ENCODE measurements at regions not wholly inside any gene's neighbourhood (a gene's known extent, or its start where the extent isn't known, plus 50 kb on each side); places are given as distances from the start of the nearest gene placed in this dataset.

DNA sequence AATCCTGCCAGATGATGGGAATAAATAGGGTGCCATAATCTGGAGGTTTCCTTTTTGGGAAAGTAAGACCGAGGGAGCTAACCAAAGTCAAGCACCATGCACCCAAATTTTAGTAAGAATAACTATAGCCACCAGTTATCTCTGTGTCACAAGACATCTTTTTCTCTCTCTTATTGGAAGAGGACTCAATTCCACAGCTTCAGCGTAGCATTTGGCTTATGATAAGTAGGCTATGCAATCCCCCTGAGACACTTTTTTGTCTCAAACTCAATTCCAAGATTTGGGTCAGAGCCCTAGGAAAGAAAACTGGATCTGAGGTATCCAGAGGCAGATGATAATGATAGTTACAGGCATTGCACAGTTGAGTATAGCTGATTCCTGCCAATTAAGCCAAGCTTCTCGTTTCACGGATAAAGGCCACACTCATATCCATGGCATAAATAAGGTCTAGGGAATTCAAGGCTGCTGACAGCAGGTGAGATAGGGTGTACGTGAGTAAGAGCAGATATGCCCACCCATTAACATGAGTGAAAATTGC lies 425.2 kb upstream of the CNTNAP2 start:
- DNase-seq: no peak
- no peaks in the 10 kb centered on the region for H3K4me1 ChIP-seq (replicated peaks in 1 of 2)
- no peaks in the 10 kb centered on the region for H3K27me3 ChIP-seq
- no peak overlapping the region for H3K27ac ChIP-seq
- WGBS, 4 donors: 78 to 91% (median 80%) methylated on average over 5 of the region's 5 CpGs
- H3K4me3 ChIP-seq: no peak overlapping the region
- intact Hi-C loops (cut with DNase I): no loop called here
- no peaks in the 10 kb centered on the region for H3K36me3 ChIP-seq (replicated peaks in 1 of 2)
- no peak for TF ChIP-seq POLR2A (IDR thresholded peaks at IDR 0.05)
- TF ChIP-seq, protein P1, sequence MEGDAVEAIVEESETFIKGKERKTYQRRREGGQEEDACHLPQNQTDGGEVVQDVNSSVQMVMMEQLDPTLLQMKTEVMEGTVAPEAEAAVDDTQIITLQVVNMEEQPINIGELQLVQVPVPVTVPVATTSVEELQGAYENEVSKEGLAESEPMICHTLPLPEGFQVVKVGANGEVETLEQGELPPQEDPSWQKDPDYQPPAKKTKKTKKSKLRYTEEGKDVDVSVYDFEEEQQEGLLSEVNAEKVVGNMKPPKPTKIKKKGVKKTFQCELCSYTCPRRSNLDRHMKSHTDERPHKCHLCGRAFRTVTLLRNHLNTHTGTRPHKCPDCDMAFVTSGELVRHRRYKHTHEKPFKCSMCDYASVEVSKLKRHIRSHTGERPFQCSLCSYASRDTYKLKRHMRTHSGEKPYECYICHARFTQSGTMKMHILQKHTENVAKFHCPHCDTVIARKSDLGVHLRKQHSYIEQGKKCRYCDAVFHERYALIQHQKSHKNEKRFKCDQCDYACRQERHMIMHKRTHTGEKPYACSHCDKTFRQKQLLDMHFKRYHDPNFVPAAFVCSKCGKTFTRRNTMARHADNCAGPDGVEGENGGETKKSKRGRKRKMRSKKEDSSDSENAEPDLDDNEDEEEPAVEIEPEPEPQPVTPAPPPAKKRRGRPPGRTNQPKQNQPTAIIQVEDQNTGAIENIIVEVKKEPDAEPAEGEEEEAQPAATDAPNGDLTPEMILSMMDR (IDR thresholded peaks at IDR 0.05): no peak
- no peaks in the 10 kb centered on the region for H3K9me3 ChIP-seq (replicated peaks in 1 of 3)

DNA sequence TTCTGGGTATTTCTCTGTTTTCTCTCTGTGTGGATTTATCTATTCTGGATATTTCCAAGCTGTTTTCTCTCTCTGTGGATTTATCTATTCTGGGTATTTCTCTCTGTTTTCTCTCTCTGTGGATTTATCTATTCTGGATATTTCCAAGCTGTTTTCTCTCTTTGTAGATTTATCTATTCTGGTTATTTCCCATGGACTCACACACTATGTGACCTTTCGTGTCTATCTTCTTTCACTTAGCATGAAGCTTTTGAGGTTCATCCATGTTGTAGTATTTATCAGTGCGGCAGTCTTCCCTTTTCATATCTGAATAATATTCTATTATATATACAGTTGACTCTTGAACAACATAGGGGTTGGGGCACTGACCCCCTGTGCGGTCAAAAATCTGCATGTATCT lies 435.0 kb upstream of the CNTNAP2 start:
- H3K4me1 ChIP-seq (replicated peaks in 1 of 2): no peaks in the 10 kb centered on the region
- no peak for DNase-seq
- no peaks in the 10 kb centered on the region for H3K36me3 ChIP-seq (replicated peaks in 1 of 2)
- no peaks in the 10 kb centered on the region for H3K9me3 ChIP-seq (replicated peaks in 1 of 3)
- no peak overlapping the region for H3K4me3 ChIP-seq
- no peaks in the 10 kb centered on the region for H3K27me3 ChIP-seq
- no peak overlapping the region for H3K27ac ChIP-seq
- TF ChIP-seq POLR2A (IDR thresholded peaks at IDR 0.05): no peak
- TF ChIP-seq, protein P1 (IDR thresholded peaks at IDR 0.05): no peak
- intact Hi-C loops (cut with DNase I): no loop called here
- 81 to 84% (median 83%) methylated on average over 3 of the region's 3 CpGs for WGBS, 4 donors

DNA sequence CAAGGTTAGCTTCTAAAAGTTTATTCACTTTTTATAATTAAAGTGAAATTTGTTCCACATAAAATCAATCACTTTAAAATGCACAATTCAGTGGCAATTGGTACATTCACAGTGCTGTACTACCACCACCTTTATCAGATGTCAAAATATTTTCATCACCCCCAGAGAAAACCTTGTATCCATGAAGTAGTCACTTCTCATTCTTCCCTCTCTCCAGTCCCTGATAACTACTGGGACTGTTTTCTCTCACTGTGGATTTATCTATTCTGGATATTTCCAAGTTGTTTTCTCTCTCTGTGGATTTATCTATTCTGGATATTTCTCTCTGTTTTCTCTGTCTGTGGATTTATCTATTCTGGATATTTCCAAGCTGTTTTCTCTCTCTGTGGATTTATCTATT lies 435.4 kb upstream of the CNTNAP2 start:
- intact Hi-C loops (cut with DNase I): no loop called here
- Histone ChIP-seq H3K27ac (no peak overlapping the region), H3K27me3 (no peaks in the 10 kb centered on the region), H3K36me3 (replicated peaks in 1 of 2) (no peaks in the 10 kb centered on the region), H3K9me3 (replicated peaks in 1 of 3) (no peaks in the 10 kb centered on the region), H3K4me1 (replicated peaks in 1 of 2) (no peaks in the 10 kb centered on the region), H3K4me3 (no peak overlapping the region)
- no peak for TF ChIP-seq POLR2A (IDR thresholded peaks at IDR 0.05)
- TF ChIP-seq, protein P1 (IDR thresholded peaks at IDR 0.05): no peak
- no peak for DNase-seq

DNA sequence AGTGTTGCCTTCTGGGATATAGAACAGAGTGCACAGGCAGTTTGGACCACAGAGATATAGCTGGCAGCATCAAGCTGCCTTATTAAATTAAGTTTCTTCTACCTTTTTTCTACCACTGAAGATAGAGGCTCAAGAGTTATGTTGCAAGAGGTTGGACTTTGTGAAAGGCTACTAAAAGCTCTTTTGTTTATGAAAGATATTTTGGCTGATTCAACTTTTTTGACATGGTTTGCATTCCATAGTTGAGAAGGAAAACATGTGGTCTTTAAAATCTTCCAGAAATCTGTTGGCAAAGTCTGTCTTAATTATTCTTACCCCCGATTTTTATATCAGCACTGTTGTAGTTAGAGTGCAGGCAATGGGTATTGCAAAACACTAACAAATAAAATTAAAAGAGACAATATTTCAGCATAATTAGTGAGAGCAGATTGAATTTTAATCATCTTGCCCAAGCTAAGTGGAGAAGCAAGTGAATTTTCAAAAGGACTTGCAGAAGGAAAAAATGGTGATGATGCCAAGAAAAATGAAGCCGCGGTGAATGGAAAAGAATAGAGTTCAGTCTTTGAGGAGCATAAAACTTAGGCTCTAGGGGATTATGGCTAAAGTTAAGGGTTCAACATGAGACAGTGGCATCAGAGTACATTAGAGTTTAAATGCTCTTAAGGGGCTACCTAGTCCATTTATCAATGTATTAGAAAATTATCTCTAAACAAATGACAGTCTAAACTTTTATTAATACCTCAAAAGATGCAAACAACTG lies 450.9 kb upstream of the CNTNAP2 start:
- TF ChIP-seq POLR2A (IDR thresholded peaks at IDR 0.05): no peak
- TF ChIP-seq, protein P1 (IDR thresholded peaks at IDR 0.05): no peak
- Histone ChIP-seq H3K4me1 (replicated peaks in 1 of 2) (no peaks in the 10 kb centered on the region), H3K36me3 (replicated peaks in 1 of 2) (no peaks in the 10 kb centered on the region), H3K4me3 (no peak overlapping the region), H3K9me3 (replicated peaks in 1 of 3) (no peaks in the 10 kb centered on the region), H3K27me3 (no peaks in the 10 kb centered on the region), H3K27ac (no peak overlapping the region)
- WGBS, 4 donors: 68 to 75% (median 72%) methylated on average over 3 of the region's 3 CpGs
- DNase-seq: no peak
- intact Hi-C loops (cut with DNase I): no loop called here
